ENCODE measurements at regions not wholly inside any gene's neighbourhood (a gene's known extent, or its start where the extent isn't known, plus 50 kb on each side); places are given as distances from the start of the nearest gene placed in this dataset.

- Mint-ChIP-seq H3K4me1 (peaks cover 11% of the 10 kb centered on the region), H3K9me3 (no peaks in the 10 kb centered on the region; the same call in 1 of the 2 replicates), H3K36me3 (no peaks in the 10 kb centered on the region), H3K4me3 (no peak overlapping the region), H3K27ac (no peak overlapping the region), H3K27me3 (ENCODE audit: low read depth) (no peaks in the 10 kb centered on the region)
- DNase-seq (ENCODE audit: low spot score) (no peak), ATAC-seq (no peak)
- TF ChIP-seq KAT7 (CRISPR knock-in tag; IDR thresholded peaks at IDR 0.05; ENCODE audit: borderline replicate concordance) (no peak), PRDM15 (CRISPR knock-in tag; IDR thresholded peaks at IDR 0.05) (no peak), NR1H2 (CRISPR knock-in tag; IDR thresholded peaks at IDR 0.05) (no peak), NR2C2 (CRISPR knock-in tag; IDR thresholded peaks at IDR 0.05) (no peak), ZNF425 (CRISPR knock-in tag; conservative IDR thresholded peaks at IDR 0.05) (no peak), SP1 (CRISPR knock-in tag; conservative IDR thresholded peaks at IDR 0.05) (no peak), ELF4 (CRISPR knock-in tag; IDR thresholded peaks at IDR 0.05; ENCODE audit: low read depth) (no peak), ZNF396 (CRISPR knock-in tag; IDR thresholded peaks at IDR 0.05; ENCODE audit: borderline replicate concordance) (no peak), ETV6 (CRISPR knock-in tag; IDR thresholded peaks at IDR 0.05) (no peak), ATF2 (CRISPR knock-in tag; IDR thresholded peaks at IDR 0.05; ENCODE audit: borderline replicate concordance, low read depth) (no peak), NFYB (CRISPR knock-in tag; conservative IDR thresholded peaks at IDR 0.05; ENCODE audit: low read depth) (no peak), IRF1 (CRISPR knock-in tag; IDR thresholded peaks at IDR 0.05) (no peak), ZNF532 (CRISPR knock-in tag; IDR thresholded peaks at IDR 0.05; ENCODE audit: borderline replicate concordance) (no peak), ATF3 (CRISPR knock-in tag; conservative IDR thresholded peaks at IDR 0.05) (no peak)
- ChIA-PET CTCF (no interaction called here), POLR2A (no interaction called here)
Measured at GRCh38 chr18:6666012-6666685, 63.4 kb upstream of the ARHGAP28 start.
